ENCODE measurements at regions not wholly inside any gene's neighbourhood (a gene's known extent, or its start where the extent isn't known, plus 50 kb on each side); places are given as distances from the start of the nearest gene placed in this dataset.

- no peak for DNase-seq (ENCODE audit: low read depth)
- H3K9ac ChIP-seq (ENCODE audit: low read length), result no peak overlapping the region
- no peaks in the 10 kb centered on the region for H3K9me3 Mint-ChIP-seq (ENCODE audit: unreplicated experiment)
- no peak for FAIRE-seq
- H3K9me3 ChIP-seq (ENCODE audit: insufficient read depth, low read depth, low read length), result no peaks in the 10 kb centered on the region
- H3K4me1 Mint-ChIP-seq (ENCODE audit: low read depth, unreplicated experiment), result peaks cover 5% of the 10 kb centered on the region
- H3K27me3 Mint-ChIP-seq (ENCODE audit: low read depth, unreplicated experiment), result peaks cover 5% of the 10 kb centered on the region
- H3K27me3 ChIP-seq (ENCODE audit: insufficient read depth, low read length), result no peaks in the 10 kb centered on the region
- H3K4me3 Mint-ChIP-seq (ENCODE audit: unreplicated experiment), result no peak overlapping the region
- H3K4me1 ChIP-seq (ENCODE audit: insufficient read depth, low read length), result peaks cover 8% of the 10 kb centered on the region
- H3K79me2 ChIP-seq (ENCODE audit: insufficient read depth, low read length), result no peaks in the 10 kb centered on the region
- TF ChIP-seq EZH2 (IDR thresholded peaks at IDR 0.05; ENCODE audit: insufficient read depth, low read length), result no peak
- no peak for TF ChIP-seq CTCF (IDR thresholded peaks at IDR 0.05; ENCODE audit: insufficient read depth, low read depth, low read length)
- H3K36me3 ChIP-seq (ENCODE audit: insufficient read depth, low read length), result no peaks in the 10 kb centered on the region
- H2AFZ ChIP-seq (ENCODE audit: low read depth, low read length), result no peak overlapping the region
- no peaks in the 10 kb centered on the region for H3K36me3 Mint-ChIP-seq (ENCODE audit: low read depth, unreplicated experiment)
- no peak overlapping the region for H3K4me3 ChIP-seq (ENCODE audit: insufficient read depth, low read depth, low read length)
- H4K20me1 ChIP-seq (ENCODE audit: insufficient read depth, low read length), result no peaks in the 10 kb centered on the region
- H3K27ac ChIP-seq (ENCODE audit: low read depth, low read length), result no peak overlapping the region
- H3K4me2 ChIP-seq (ENCODE audit: low read length), result no peak overlapping the region
- no peak overlapping the region for H3K27ac Mint-ChIP-seq (ENCODE audit: unreplicated experiment)
Measured at GRCh38 chr13:97133554-97133953, 88.6 kb upstream of the MBNL2 start.

- DNase-seq (ENCODE audit: low read depth) (no peak), FAIRE-seq (no peak)
- Histone ChIP-seq H3K4me3 (ENCODE audit: insufficient read depth, low read depth, low read length) (no peak overlapping the region), H3K4me2 (ENCODE audit: low read length) (no peak overlapping the region), H2AFZ (ENCODE audit: low read depth, low read length) (no peak overlapping the region), H3K4me1 (ENCODE audit: insufficient read depth, low read length) (peaks cover 8% of the 10 kb centered on the region), H3K27ac (ENCODE audit: low read depth, low read length) (no peak overlapping the region), H3K27me3 (ENCODE audit: insufficient read depth, low read length) (no peaks in the 10 kb centered on the region), H3K36me3 (ENCODE audit: insufficient read depth, low read length) (no peaks in the 10 kb centered on the region), H4K20me1 (ENCODE audit: insufficient read depth, low read length) (no peaks in the 10 kb centered on the region), H3K79me2 (ENCODE audit: insufficient read depth, low read length) (no peaks in the 10 kb centered on the region), H3K9ac (ENCODE audit: low read length) (no peak overlapping the region), H3K9me3 (ENCODE audit: insufficient read depth, low read depth, low read length) (no peaks in the 10 kb centered on the region)
- H3K9me3 Mint-ChIP-seq (ENCODE audit: unreplicated experiment), result no peaks in the 10 kb centered on the region
- TF ChIP-seq EZH2 (IDR thresholded peaks at IDR 0.05; ENCODE audit: insufficient read depth, low read length), result no peak
- no peak for TF ChIP-seq CTCF (IDR thresholded peaks at IDR 0.05; ENCODE audit: insufficient read depth, low read depth, low read length)
- H3K4me1 Mint-ChIP-seq (ENCODE audit: low read depth, unreplicated experiment), result peaks cover 5% of the 10 kb centered on the region
- H3K4me3 Mint-ChIP-seq (ENCODE audit: unreplicated experiment), result no peak overlapping the region
- H3K27me3 Mint-ChIP-seq (ENCODE audit: low read depth, unreplicated experiment), result peaks cover 5% of the 10 kb centered on the region
- H3K36me3 Mint-ChIP-seq (ENCODE audit: low read depth, unreplicated experiment), result no peaks in the 10 kb centered on the region
- no peak overlapping the region for H3K27ac Mint-ChIP-seq (ENCODE audit: unreplicated experiment)
Measured at GRCh38 chr13:97133955-97134354, 88.2 kb upstream of the MBNL2 start.

GRCh38 chr13:97134364-97135095 is 87.6 kb upstream of the MBNL2 start:
- Histone ChIP-seq H3K9ac (ENCODE audit: low read length) (no peak overlapping the region), H3K4me3 (ENCODE audit: insufficient read depth, low read depth, low read length) (no peak overlapping the region), H3K79me2 (ENCODE audit: insufficient read depth, low read length) (no peaks in the 10 kb centered on the region), H3K9me3 (ENCODE audit: insufficient read depth, low read depth, low read length) (no peaks in the 10 kb centered on the region), H3K36me3 (ENCODE audit: insufficient read depth, low read length) (no peaks in the 10 kb centered on the region), H4K20me1 (ENCODE audit: insufficient read depth, low read length) (no peaks in the 10 kb centered on the region), H3K4me2 (ENCODE audit: low read length) (no peak overlapping the region), H3K4me1 (ENCODE audit: insufficient read depth, low read length) (peaks cover 8% of the 10 kb centered on the region), H2AFZ (ENCODE audit: low read depth, low read length) (no peak overlapping the region), H3K27ac (ENCODE audit: low read depth, low read length) (no peak overlapping the region), H3K27me3 (ENCODE audit: insufficient read depth, low read length) (no peaks in the 10 kb centered on the region)
- peaks cover 5% of the 10 kb centered on the region for H3K4me1 Mint-ChIP-seq (ENCODE audit: low read depth, unreplicated experiment)
- FAIRE-seq, result no peak
- no peaks in the 10 kb centered on the region for H3K9me3 Mint-ChIP-seq (ENCODE audit: unreplicated experiment)
- H3K27ac Mint-ChIP-seq (ENCODE audit: unreplicated experiment), result no peak overlapping the region
- peak; percentile 47 for DNase-seq (ENCODE audit: low read depth)
- H3K27me3 Mint-ChIP-seq (ENCODE audit: low read depth, unreplicated experiment), result peaks cover 5% of the 10 kb centered on the region
- no peak overlapping the region for H3K4me3 Mint-ChIP-seq (ENCODE audit: unreplicated experiment)
- no peaks in the 10 kb centered on the region for H3K36me3 Mint-ChIP-seq (ENCODE audit: low read depth, unreplicated experiment)
- TF ChIP-seq CTCF (IDR thresholded peaks at IDR 0.05; ENCODE audit: insufficient read depth, low read depth, low read length) (no peak), EZH2 (IDR thresholded peaks at IDR 0.05; ENCODE audit: insufficient read depth, low read length) (no peak)

Measured in astrocyte (in vitro differentiated cells and primary cell).